H1 (cell line): ENCODE measurements at regions not wholly inside any gene's neighbourhood (a gene's known extent, or its start where the extent isn't known, plus 50 kb on each side); places are given as distances from the start of the nearest gene placed in this dataset.

ENCODE experiments used
- CTCF ChIA-PET: fragments of 300-600 bp; sonication (Branson Sonifier 250); formaldehyde crosslinking; loops from one replicate; lab custom pipeline; 2021; ENCODE audit not compliant: partially characterized antibody; lab: Charles Lee
- POLR2A ChIA-PET: fragments of 300-600 bp; sonication (Branson Sonifier 250); formaldehyde crosslinking; loops from one replicate; lab custom pipeline; 2021; ENCODE audit warnings: inconsistent platforms; ENCODE audit not compliant: partially characterized antibody; lab: Charles Lee
- DNase-seq, 2 experiments: peaks; one replicate each; pipeline versions ENCODE4 v3.0.0 to v3.0.0-alpha.2; 2010 to 2022; ENCODE audit warnings: low spot score in 2 of 2, low read depth in 1 of 2, mixed read lengths in 1 of 2
- FAIRE-seq: peaks from 2 replicates; lab custom pipeline; 2011; peaks lifted over from hg19 to GRCh38; lab: Jason Lieb, UNC
- H2AFZ ChIP-seq: 2 replicates; pipeline ENCODE4 v1.8.1; 2012; ENCODE audit warnings: low read length, inconsistent platforms
- H2AK5ac ChIP-seq: 2 replicates; pipeline ENCODE4 v1.6.1; 2013; ENCODE audit warnings: low read depth, low read length
- H2BK120ac ChIP-seq: replicated peaks from 2 replicates; pipeline ENCODE3; 2013; ENCODE audit warnings: low read depth, low read length, inconsistent platforms
- H2BK12ac ChIP-seq: 2 replicates; pipeline ENCODE4 v1.6.1; 2013; ENCODE audit warnings: low read depth, low read length
- H2BK15ac ChIP-seq: 2 replicates; pipeline ENCODE4 v1.6.1; 2013; ENCODE audit warnings: low read length
- H2BK20ac ChIP-seq: 2 replicates; pipeline ENCODE4 v1.6.1; 2013; ENCODE audit warnings: low read length
- H2BK5ac ChIP-seq: 2 replicates; pipeline ENCODE4 v1.6.1; 2013; ENCODE audit warnings: low read depth, low read length
- H3K14ac ChIP-seq: 2 replicates; pipeline ENCODE4 v1.6.1; 2013; ENCODE audit warnings: inconsistent platforms; ENCODE audit not compliant: insufficient read length
- H3K18ac ChIP-seq: 2 replicates; pipeline ENCODE4 v1.6.1; 2013; ENCODE audit warnings: low read length; ENCODE audit errors: extremely low read depth
- H3K23ac ChIP-seq: 2 replicates; pipeline ENCODE4 v1.6.1; 2013; ENCODE audit warnings: inconsistent platforms; ENCODE audit not compliant: insufficient read length
- H3K23me2 ChIP-seq: 2 replicates; pipeline ENCODE4 v1.6.1; 2013; ENCODE audit warnings: low read depth, low read length
- H3K27ac ChIP-seq: 2 replicates; pipeline ENCODE4 v1.6.1; 2011; ENCODE audit warnings: low read depth, low read length, inconsistent platforms
- H3K27me3 ChIP-seq, 4 experiments: replicated peaks in 1 of 4; 1 replicate in 1 of 4; 2 replicates in 3 of 4; pipeline versions ENCODE4 v1.6.1 to v1.8.1; 2011 to 2013; ENCODE audit warnings: low read length in 3 of 4, mild to moderate bottlenecking in 3 of 4, inconsistent platforms in 2 of 4, mixed read lengths in 2 of 4, moderate library complexity in 1 of 4; ENCODE audit not compliant: control insufficient read depth in 3 of 4, insufficient read depth in 3 of 4; ENCODE audit errors: extremely low read depth in 1 of 4
- H3K36me3 ChIP-seq, 4 experiments: 2 replicates each; pipeline versions ENCODE4 v1.6.1 to v1.8.1; 2011 to 2013; ENCODE audit warnings: mild to moderate bottlenecking in 4 of 4, low read length in 3 of 4, moderate library complexity in 2 of 4, control low read depth in 1 of 4, inconsistent platforms in 1 of 4; ENCODE audit not compliant: insufficient read depth in 4 of 4, control insufficient read depth in 2 of 4
- H3K4ac ChIP-seq: replicated peaks from 2 replicates; pipeline ENCODE3; 2013; ENCODE audit warnings: low read length, low read depth, mixed read lengths, inconsistent platforms; ENCODE audit not compliant: insufficient read length
- H3K4me1 ChIP-seq, 4 experiments: replicated peaks in 1 of 4; 1 replicate in 1 of 4; 2 replicates in 3 of 4; pipeline versions ENCODE4 v1.6.1 to v1.8.1; 2011 to 2013; ENCODE audit warnings: low read length in 3 of 4, inconsistent platforms in 2 of 4, mixed read lengths in 1 of 4; ENCODE audit not compliant: insufficient read depth in 4 of 4, control insufficient read depth in 3 of 4
- H3K4me2 ChIP-seq, 2 experiments: 2 replicates each; pipeline versions ENCODE4 v1.6.1 to v1.8.1; 2011 to 2013; ENCODE audit warnings: low read depth in 2 of 2, low read length in 2 of 2, control low read depth in 1 of 2, inconsistent platforms in 1 of 2, mild to moderate bottlenecking in 1 of 2; ENCODE audit not compliant: insufficient read depth in 1 of 2
- H3K4me3 ChIP-seq, 4 experiments: fragments of 200-600, 300-600 bp in 1 of 4; sonication (generic), shearing (Covaris generic), sonication (Bioruptor Twin) in 1 of 4; 2 replicates each; pipeline versions ENCODE4 v1.5.1 to v1.8.1; 2011 to 2016; ENCODE audit warnings: low read length in 4 of 4, low read depth in 3 of 4, control low read depth in 2 of 4, inconsistent platforms in 2 of 4, mild to moderate bottlenecking in 2 of 4, mixed read lengths in 1 of 4, moderate library complexity in 1 of 4; ENCODE audit not compliant: insufficient read depth in 2 of 4; ENCODE audit errors: extremely low read depth in 1 of 4
- H3K56ac ChIP-seq: replicated peaks from 2 replicates; pipeline ENCODE3; 2013; ENCODE audit warnings: low read depth, mild to moderate bottlenecking, mixed read lengths, low read length, inconsistent platforms; ENCODE audit not compliant: insufficient read length
- H3K79me1 ChIP-seq: 2 replicates; pipeline ENCODE4 v1.6.1; 2013; ENCODE audit warnings: low read depth, low read length, control low read depth
- H3K79me2 ChIP-seq, 2 experiments: 2 replicates each; pipeline versions ENCODE4 v1.6.1 to v1.8.1; 2012 to 2013; ENCODE audit warnings: low read length in 2 of 2, mild to moderate bottlenecking in 2 of 2, inconsistent platforms in 1 of 2; ENCODE audit not compliant: insufficient read depth in 2 of 2, control insufficient read depth in 1 of 2
- H3K9ac ChIP-seq, 4 experiments: replicated peaks in 1 of 4; 1 replicate in 1 of 4; 2 replicates in 3 of 4; pipeline versions ENCODE4 v1.6.1 to v1.8.1; 2011 to 2013; ENCODE audit warnings: low read depth in 3 of 4, low read length in 3 of 4, control low read depth in 2 of 4, mild to moderate bottlenecking in 2 of 4, moderate library complexity in 2 of 4, inconsistent platforms in 1 of 4; ENCODE audit errors: extremely low read depth in 1 of 4
- H3K9me3 ChIP-seq, 2 experiments: 2 replicates each; pipeline versions ENCODE4 v1.6.1 to v1.8.1; 2012 to 2013; ENCODE audit warnings: mild to moderate bottlenecking in 2 of 2, moderate library complexity in 2 of 2, control low read depth in 1 of 2, inconsistent platforms in 1 of 2, low read depth in 1 of 2, low read length in 1 of 2, mixed read lengths in 1 of 2; ENCODE audit not compliant: insufficient read depth in 2 of 2
- H4K20me1 ChIP-seq, 2 experiments: replicated peaks in 1 of 2; 2 replicates each; pipeline versions ENCODE3 to v1.8.1; 2011 to 2013; ENCODE audit warnings: inconsistent platforms in 2 of 2, low read length in 2 of 2, mild to moderate bottlenecking in 1 of 2; ENCODE audit not compliant: insufficient read depth in 2 of 2, control insufficient read depth in 1 of 2
- H4K5ac ChIP-seq: 2 replicates; pipeline ENCODE4 v1.6.1; 2013; ENCODE audit warnings: low read length, low read depth, mixed read lengths, inconsistent platforms; ENCODE audit not compliant: insufficient read length
- H4K8ac ChIP-seq: 2 replicates; pipeline ENCODE4 v1.8.0; 2013; ENCODE audit warnings: mild to moderate bottlenecking, moderate library complexity, low read length, inconsistent platforms; ENCODE audit not compliant: insufficient read depth; ENCODE audit errors: extremely low read depth
- H4K91ac ChIP-seq: replicated peaks from 2 replicates; pipeline ENCODE3; 2013; ENCODE audit warnings: low read length, mixed read lengths, inconsistent platforms; ENCODE audit not compliant: insufficient read length
- ASH2L ChIP-seq: fragments of 200-600, 300-600 bp; sonication (generic); IDR thresholded peaks from one replicate; pipeline ENCODE4 v1.7.1; 2017; ENCODE audit warnings: low read length
- BACH1 ChIP-seq: IDR thresholded peaks from 2 replicates; pipeline ENCODE4 v1.6.1; 2012; ENCODE audit warnings: low read length, improper control_type of control experiment
- CHD2 ChIP-seq: IDR thresholded peaks from 2 replicates; pipeline ENCODE4 v1.6.1; 2012; ENCODE audit warnings: low read length, improper control_type of control experiment
- CREB1 ChIP-seq: IDR thresholded peaks from 2 replicates; pipeline ENCODE4 v1.6.1; 2012; ENCODE audit warnings: inconsistent platforms
- CTBP2 ChIP-seq: IDR thresholded peaks from 2 replicates; pipeline ENCODE4 v1.7.0; 2011; ENCODE audit warnings: borderline replicate concordance, mild to moderate bottlenecking, moderate library complexity, mixed read lengths, low read length; ENCODE audit not compliant: insufficient read depth, insufficient read length
- CTCF ChIP-seq, 3 experiments: IDR thresholded peaks; 1 replicate in 2 of 3; 2 replicates in 1 of 3; pipeline versions ENCODE4 v1.5.1 to v1.6.1; 2011; ENCODE audit warnings: low read length in 3 of 3, mild to moderate bottlenecking in 3 of 3, inconsistent platforms in 2 of 3, low read depth in 1 of 3, moderate library complexity in 1 of 3; ENCODE audit not compliant: insufficient read depth in 1 of 3; ENCODE audit errors: control extremely low read depth in 1 of 3
- EGR1 ChIP-seq: IDR thresholded peaks from 2 replicates; pipeline ENCODE4 v1.6.1; 2011; ENCODE audit warnings: low read depth, low read length, borderline replicate concordance
- POLR2AphosphoS5 ChIP-seq: IDR thresholded peaks from 2 replicates; pipeline ENCODE4 v1.6.1; 2011; ENCODE audit warnings: low read depth, low read length
- RFX5 ChIP-seq: IDR thresholded peaks from 2 replicates; pipeline ENCODE4 v1.6.1; 2011; ENCODE audit warnings: low read depth, low read length, improper control_type of control experiment, borderline replicate concordance
- SIX5 ChIP-seq: IDR thresholded peaks from 2 replicates; pipeline ENCODE4 v1.6.1; 2011; ENCODE audit warnings: mild to moderate bottlenecking, low read depth, low read length
- TEAD4 ChIP-seq: IDR thresholded peaks from 2 replicates; pipeline ENCODE4 v1.6.1; 2012; ENCODE audit warnings: low read depth, low read length, inconsistent platforms, mixed read lengths
- whole genome bisulfite sequencing, 2 experiments: shearing (Covaris generic) in 1 of 2; methylation state at CpG; one replicate each; pipeline versions ENCODE4 v1.1.6 to v1.1.7; 2013 to 2015; ENCODE audit warnings: low lambda C conversion rate in 2 of 2, mixed read lengths in 2 of 2, inconsistent platforms in 1 of 2, low coverage in 1 of 2, missing lambda C conversion rate in 1 of 2; ENCODE audit not compliant: insufficient replicate concordance in 2 of 2, insufficient coverage in 1 of 2, insufficient read length in 1 of 2; ENCODE audit errors: extremely low coverage in 1 of 2, missing lambda C conversion rate in 1 of 2; 5-methylcytosine and 5-hydroxymethylcytosine counted together

GRCh38 chr17:59491353-59492090 lies 73.9 kb upstream of the DHX40 start:
- WGBS, 2 experiments = 75% methylated on average over 5 of the region's 5 CpGs; no CpG with 5 or more reads in 1 of the 2 experiments
- Histone ChIP-seq H4K20me1 (no peaks in the 10 kb centered on the region), H3K79me1 (no peaks in the 10 kb centered on the region), H2BK120ac (no peak overlapping the region), H3K4me1 (no peaks in the 10 kb centered on the region), H3K23ac (no peak overlapping the region), H2AK5ac (no peak overlapping the region), H2AFZ (no peak overlapping the region), H4K8ac (no peak overlapping the region), H4K91ac (no peak overlapping the region), H3K4me2 (no peak overlapping the region), H3K79me2 (no peaks in the 10 kb centered on the region), H2BK5ac (no peak overlapping the region), H2BK12ac (no peak overlapping the region), H2BK15ac (no peak overlapping the region), H3K56ac (no peak overlapping the region), H3K14ac (no peak overlapping the region), H3K9me3 (no peaks in the 10 kb centered on the region), H4K5ac (no peak overlapping the region), H3K9ac (no peak overlapping the region), H3K36me3 (no peaks in the 10 kb centered on the region), H3K4ac (no peak overlapping the region), H3K27ac (no peak overlapping the region), H3K18ac (no peak overlapping the region), H3K4me3 (no peak overlapping the region), H3K27me3 (no peaks in the 10 kb centered on the region), H2BK20ac (no peak overlapping the region), H3K23me2 (no peaks in the 10 kb centered on the region)
- FAIRE-seq (no peak), DNase-seq (no peak)
- CTCF ChIA-PET = interaction anchor here (1.0 to 1.4 kb wide), 2 partner anchors 49 to 180 kb away, joined by 3 to 4 read pairs; no protein-coding TSS in a partner anchor
- POLR2A ChIA-PET = interaction anchor here (0.5 kb wide), 1 partner anchor 17 kb away, joined by 3 read pairs; no protein-coding TSS in a partner anchor
- TF ChIP-seq RFX5 (no peak), SIX5 (no peak), BACH1 (no peak), CHD2 (no peak), POLR2AphosphoS5 (no peak), TEAD4 (no peak), CREB1 (no peak), CTBP2 (no peak), ASH2L (no peak), CTCF (IDR thresholded peaks at IDR 0.05; ENCODE audit: control extremely low read depth in 1 of 3, insufficient read depth in 1 of 3, low read depth in 1 of 3, low read length in 3 of 3) (no peak), EGR1 (no peak)
